Activated T-helper 2 cell treated with anti-CD3 and anti-CD28 coated beads, Interferon-gamma antibody, Interleukin-2, Interleukin-4, amounts not matched to agents 10 μg/mL and 5 μg/mL and 100 μg/mL, durations not matched to agents 14 hours and 24 hours and 36 hours (primary cell): ENCODE measurements at regions not wholly inside any gene's neighbourhood (a gene's known extent, or its start where the extent isn't known, plus 50 kb on each side); places are given as distances from the start of the nearest gene placed in this dataset.

Experiments
- DNase-seq: peaks from one replicate; pipeline ENCODE4 v3.0.0; 2021; ENCODE audit warnings: low spot score
- H3K27ac Mint-ChIP-seq: one replicate; pipeline ENCODE4 v1.8.0; 2021; ENCODE audit warnings: mixed read lengths
- H3K27me3 Mint-ChIP-seq: one replicate; pipeline ENCODE4 v1.8.0; 2021; ENCODE audit warnings: low read depth, mixed read lengths
- H3K36me3 Mint-ChIP-seq: one replicate; pipeline ENCODE4 v1.8.0; 2021; ENCODE audit warnings: low read depth, mixed read lengths
- H3K4me1 Mint-ChIP-seq: one replicate; pipeline ENCODE4 v1.8.0; 2021; ENCODE audit warnings: low read depth, mixed read lengths
- H3K4me3 Mint-ChIP-seq: one replicate; pipeline ENCODE4 v1.8.0; 2021; ENCODE audit warnings: low read depth, mild to moderate bottlenecking, moderate library complexity, mixed read lengths
- H3K9me3 Mint-ChIP-seq: one replicate; pipeline ENCODE4 v1.8.0; 2021; ENCODE audit warnings: mixed read lengths
- intact Hi-C: fragments of 100-400 bp; cut with micrococcal nuclease; formaldehyde crosslinking; loops from one replicate; pipeline ENCODE4 v1.15.1; 2023

DNA sequence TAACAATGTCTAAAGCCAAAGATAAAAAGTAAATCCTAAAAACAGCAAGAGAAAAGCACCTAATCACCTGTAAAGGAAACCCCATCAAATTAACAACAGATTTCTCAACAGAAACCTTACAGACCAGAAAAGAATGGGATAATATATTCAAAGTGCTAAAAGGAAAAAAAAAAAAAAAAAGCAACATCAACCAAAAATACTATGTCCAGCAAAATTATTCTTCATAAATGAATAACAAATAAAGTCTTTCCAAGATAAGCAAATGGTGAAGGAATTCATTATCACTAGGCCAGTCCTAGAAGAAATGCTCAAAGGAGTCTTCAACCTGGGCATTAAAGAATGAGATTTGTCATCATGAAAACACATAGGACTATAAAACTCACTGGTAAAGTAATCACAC lies 192.0 kb upstream of the UBASH3B start:
- DNase-seq, result no peak
- Mint-ChIP-seq H3K9me3 (peaks cover 3% of the 10 kb centered on the region), H3K27me3 (no peaks in the 10 kb centered on the region), H3K27ac (no peak overlapping the region), H3K36me3 (no peaks in the 10 kb centered on the region), H3K4me1 (no peaks in the 10 kb centered on the region), H3K4me3 (no peak overlapping the region)
- intact Hi-C loops, result no loop called here

DNA sequence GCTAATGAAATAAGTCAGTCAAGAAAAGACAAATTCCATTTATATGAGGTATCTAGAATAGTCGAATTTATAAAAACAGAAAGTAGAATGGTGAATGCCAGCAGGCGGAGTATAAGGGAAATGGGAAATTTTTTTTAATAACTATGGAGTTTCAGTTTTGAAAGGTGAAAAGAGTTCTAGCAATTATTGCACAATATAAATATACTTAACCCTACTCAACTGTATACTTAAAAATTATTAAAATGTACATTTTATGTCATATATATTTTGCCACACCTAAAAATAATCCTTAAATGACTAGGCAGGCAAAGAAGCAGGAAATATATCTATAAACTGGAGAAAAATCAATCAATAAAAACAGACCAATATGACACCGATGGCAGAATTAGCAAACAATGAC lies 196.5 kb upstream of the UBASH3B start:
- Mint-ChIP-seq H3K4me3 (no peak overlapping the region), H3K27ac (no peak overlapping the region)

DNA sequence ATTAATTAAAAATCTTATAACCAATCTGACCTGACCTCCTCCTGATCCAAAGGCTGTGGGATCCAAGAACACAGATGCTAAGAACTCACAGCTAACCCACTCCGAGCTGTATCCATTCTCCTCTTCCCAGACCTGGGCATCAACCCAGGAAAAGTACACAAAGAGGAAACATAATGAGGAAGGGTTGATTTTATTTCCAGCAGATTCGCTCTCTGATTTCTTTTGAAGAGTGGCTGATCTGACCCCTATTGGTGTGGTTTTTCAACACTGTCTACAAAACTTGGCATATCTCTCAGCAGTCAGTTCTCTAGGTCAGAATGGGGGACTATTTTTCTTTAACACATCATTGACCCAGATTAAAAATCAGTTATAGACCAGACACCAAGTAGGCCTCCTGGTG lies 201.9 kb upstream of the UBASH3B start:
- no peaks in the 10 kb centered on the region for H3K27me3 Mint-ChIP-seq
- no peak for DNase-seq
- H3K4me1 Mint-ChIP-seq, result no peaks in the 10 kb centered on the region
- H3K36me3 Mint-ChIP-seq, result no peaks in the 10 kb centered on the region
- intact Hi-C loops, result no loop called here
- no peak overlapping the region for H3K27ac Mint-ChIP-seq
- peaks cover 5% of the 10 kb centered on the region for H3K9me3 Mint-ChIP-seq
- H3K4me3 Mint-ChIP-seq, result no peak overlapping the region

More for the DNA sequence above, 196.5 kb upstream of the UBASH3B start:
- no peaks in the 10 kb centered on the region for H3K36me3 Mint-ChIP-seq
- no peaks in the 10 kb centered on the region for H3K4me1 Mint-ChIP-seq
- DNase-seq, result no peak
- intact Hi-C loops, result no loop called here
- peaks cover 8% of the 10 kb centered on the region for H3K9me3 Mint-ChIP-seq
- H3K27me3 Mint-ChIP-seq, result no peaks in the 10 kb centered on the region

DNA sequence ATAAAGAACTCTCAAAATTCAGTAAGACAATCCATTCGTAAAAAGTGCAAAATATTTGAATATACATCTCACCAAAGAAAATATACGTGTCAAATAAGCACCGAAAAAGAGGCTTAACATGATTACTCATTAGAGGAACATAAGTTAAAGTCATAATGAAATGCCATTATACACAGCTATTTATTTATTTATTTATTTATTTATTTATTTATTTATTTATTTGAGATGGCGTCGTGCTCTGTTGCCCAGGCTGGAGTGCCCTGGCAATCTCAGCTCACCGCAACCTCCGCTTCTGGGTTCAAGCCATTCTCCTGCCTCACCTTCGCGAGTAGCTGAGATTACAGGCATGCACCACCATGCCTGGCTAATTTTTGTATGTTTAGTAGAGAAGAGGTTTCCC lies 203.6 kb upstream of the UBASH3B start:
- Mint-ChIP-seq H3K36me3 (no peaks in the 10 kb centered on the region), H3K27me3 (no peaks in the 10 kb centered on the region), H3K4me3 (no peak overlapping the region), H3K27ac (no peak overlapping the region), H3K9me3 (no peaks in the 10 kb centered on the region), H3K4me1 (no peaks in the 10 kb centered on the region)
- no peak for DNase-seq
- intact Hi-C loops, result no loop called here

DNA sequence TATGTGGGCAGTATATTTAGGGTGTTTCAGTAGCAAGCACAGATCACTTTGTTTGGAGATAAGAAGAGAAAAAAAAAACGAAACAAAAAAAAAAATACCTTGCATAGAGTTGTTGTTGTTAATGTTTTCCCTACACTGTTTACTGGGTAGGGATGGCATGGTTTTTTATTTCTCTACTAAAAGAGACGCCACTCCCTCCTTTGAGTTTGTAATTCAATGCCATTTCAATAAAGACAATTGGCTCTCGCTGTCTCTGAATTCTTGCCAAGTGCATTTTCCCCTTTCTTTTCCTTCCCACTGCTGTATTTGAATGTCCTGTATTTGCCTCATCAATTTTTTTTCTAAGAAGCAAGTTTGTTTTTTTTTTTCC lies 213.9 kb upstream of the UBASH3B start:
- intact Hi-C loops, result no loop called here
- H3K4me3 Mint-ChIP-seq, result no peak overlapping the region

GRCh38 chr11:122440811-122441665 lies 214.5 kb upstream of the UBASH3B start:
- no peak overlapping the region for H3K4me3 Mint-ChIP-seq
- no peak for DNase-seq

More for the DNA sequence above, 213.9 kb upstream of the UBASH3B start:
- DNase-seq, result no peak
- Mint-ChIP-seq H3K4me1 (no peaks in the 10 kb centered on the region), H3K27ac (no peak overlapping the region), H3K27me3 (peaks cover 10% of the 10 kb centered on the region), H3K9me3 (no peaks in the 10 kb centered on the region), H3K36me3 (no peaks in the 10 kb centered on the region)

GRCh38 chr11:122439866-122440810 lies 215.4 kb upstream of the UBASH3B start:
- intact Hi-C loops, result no loop called here
- peaks cover 10% of the 10 kb centered on the region for H3K27me3 Mint-ChIP-seq
- H3K27ac Mint-ChIP-seq, result no peak overlapping the region
- no peak overlapping the region for H3K4me3 Mint-ChIP-seq
- H3K36me3 Mint-ChIP-seq, result no peaks in the 10 kb centered on the region
- no peak for DNase-seq
- no peaks in the 10 kb centered on the region for H3K9me3 Mint-ChIP-seq
- H3K4me1 Mint-ChIP-seq, result no peaks in the 10 kb centered on the region

More at GRCh38 chr11:122440811-122441665, 214.5 kb upstream of the UBASH3B start:
- H3K27ac Mint-ChIP-seq, result no peak overlapping the region
- no peaks in the 10 kb centered on the region for H3K36me3 Mint-ChIP-seq
- intact Hi-C loops, result no loop called here
- H3K4me1 Mint-ChIP-seq, result no peaks in the 10 kb centered on the region
- no peaks in the 10 kb centered on the region for H3K9me3 Mint-ChIP-seq
- peaks cover 10% of the 10 kb centered on the region for H3K27me3 Mint-ChIP-seq

- Mint-ChIP-seq H3K4me1 (no peaks in the 10 kb centered on the region), H3K4me3 (no peak overlapping the region), H3K9me3 (no peaks in the 10 kb centered on the region)
Observed at GRCh38 chr11:122436188-122436555, 219.3 kb upstream of the UBASH3B start.

DNA sequence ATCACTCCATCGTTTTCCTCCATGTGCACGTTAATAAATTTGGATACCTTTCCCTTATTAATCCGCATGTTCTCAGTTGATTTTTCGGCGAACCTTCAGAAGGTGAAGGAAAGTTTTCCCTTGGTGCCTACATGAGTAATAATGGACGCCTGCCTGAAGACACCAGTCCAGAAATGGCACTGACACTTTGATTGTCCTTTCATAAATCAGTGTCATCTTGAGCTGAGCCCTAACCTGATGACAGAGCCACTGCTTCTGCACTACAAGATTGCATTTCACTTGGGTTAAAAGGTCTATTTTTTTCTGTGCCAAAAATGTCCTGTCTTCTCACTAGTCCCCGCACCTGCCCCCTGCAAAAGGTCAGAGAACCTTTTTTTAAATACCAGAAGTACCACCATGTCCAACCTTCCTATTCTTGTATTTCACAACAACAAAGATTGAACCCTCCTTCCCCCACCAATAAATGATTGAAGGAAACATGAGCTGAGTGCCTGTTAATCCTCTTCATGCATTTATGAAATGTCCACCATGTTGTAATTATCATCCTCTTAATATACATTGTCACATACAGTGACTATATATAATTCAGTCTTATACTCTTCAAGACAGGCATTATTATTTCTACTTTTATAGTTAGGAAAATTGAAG lies 219.9 kb upstream of the UBASH3B start:
- intact Hi-C loops, result no loop called here
- H3K27me3 Mint-ChIP-seq, result peaks cover 10% of the 10 kb centered on the region
- no peaks in the 10 kb centered on the region for H3K9me3 Mint-ChIP-seq
- no peak for DNase-seq
- H3K4me1 Mint-ChIP-seq, result no peaks in the 10 kb centered on the region
- H3K36me3 Mint-ChIP-seq, result no peaks in the 10 kb centered on the region
- H3K27ac Mint-ChIP-seq, result no peak overlapping the region
- H3K4me3 Mint-ChIP-seq, result no peak overlapping the region

More at GRCh38 chr11:122436188-122436555, 219.3 kb upstream of the UBASH3B start:
- no peak overlapping the region for H3K27ac Mint-ChIP-seq
- H3K27me3 Mint-ChIP-seq, result peaks cover 12% of the 10 kb centered on the region
- DNase-seq, result no peak
- intact Hi-C loops, result no loop called here
- H3K36me3 Mint-ChIP-seq, result no peaks in the 10 kb centered on the region

GRCh38 chr11:122434786-122435185 lies 220.7 kb upstream of the UBASH3B start:
- Mint-ChIP-seq H3K4me1 (no peaks in the 10 kb centered on the region), H3K9me3 (no peaks in the 10 kb centered on the region), H3K27ac (no peak overlapping the region), H3K27me3 (peaks cover 4% of the 10 kb centered on the region), H3K4me3 (no peak overlapping the region), H3K36me3 (no peaks in the 10 kb centered on the region)
- intact Hi-C loops, result no loop called here
- DNase-seq, result no peak

- Mint-ChIP-seq H3K36me3 (no peaks in the 10 kb centered on the region), H3K9me3 (no peaks in the 10 kb centered on the region), H3K4me3 (no peak overlapping the region), H3K27ac (no peak overlapping the region), H3K4me1 (no peaks in the 10 kb centered on the region), H3K27me3 (peaks cover 2% of the 10 kb centered on the region)
- intact Hi-C loops, result no loop called here
- DNase-seq, result no peak
Observed at GRCh38 chr11:122430490-122430889, 225.0 kb upstream of the UBASH3B start.

- H3K36me3 Mint-ChIP-seq, result no peaks in the 10 kb centered on the region
- H3K4me1 Mint-ChIP-seq, result peaks cover 2% of the 10 kb centered on the region
- DNase-seq, result no peak
- H3K4me3 Mint-ChIP-seq, result no peak overlapping the region
- intact Hi-C loops, result no loop called here
- no peaks in the 10 kb centered on the region for H3K27me3 Mint-ChIP-seq
- no peak overlapping the region for H3K27ac Mint-ChIP-seq
- no peaks in the 10 kb centered on the region for H3K9me3 Mint-ChIP-seq
Observed at GRCh38 chr11:122426073-122426472, 229.4 kb upstream of the UBASH3B start.
